Thyroid gland (tissue), 4 donors: ENCODE measurements at regions not wholly inside any gene's neighbourhood (a gene's known extent, or its start where the extent isn't known, plus 50 kb on each side); places are given as distances from the start of the nearest gene placed in this dataset.

ENCODE experiments used
- CTCF ChIP-seq, 6 experiments: fragments of 200-600 bp in 3 of 6; fragments of 450-650 bp in 3 of 6; sonication (generic) in 3 of 6; IDR thresholded peaks; one replicate each; pipeline ENCODE4 v1.5.1; 2016 to 2019; ENCODE audit warnings: antibody characterized with exemption in 6 of 6, mild to moderate bottlenecking in 2 of 6, inconsistent platforms in 1 of 6, moderate library complexity in 1 of 6
- POLR2A ChIP-seq, 2 donors: fragments of 450-650 bp; IDR thresholded peaks; one replicate each; pipeline ENCODE4 v1.6.1; 2017; ENCODE audit warnings: antibody characterized with exemption in 2 of 2, mild to moderate bottlenecking in 2 of 2, moderate library complexity in 1 of 2

- no peak for TF ChIP-seq POLR2A (IDR thresholded peaks at IDR 0.05)
- TF ChIP-seq CTCF (IDR thresholded peaks at IDR 0.05), result no peak
Measured at GRCh38 chrX:33923262-33923661, 208.9 kb downstream of the FAM47A start.
